ENCODE measurements at regions not wholly inside any gene's neighbourhood (a gene's known extent, or its start where the extent isn't known, plus 50 kb on each side); places are given as distances from the start of the nearest gene placed in this dataset.
A peak's percentile ranks its signal among the peaks of the same experiment; 100 is the strongest.

DNA sequence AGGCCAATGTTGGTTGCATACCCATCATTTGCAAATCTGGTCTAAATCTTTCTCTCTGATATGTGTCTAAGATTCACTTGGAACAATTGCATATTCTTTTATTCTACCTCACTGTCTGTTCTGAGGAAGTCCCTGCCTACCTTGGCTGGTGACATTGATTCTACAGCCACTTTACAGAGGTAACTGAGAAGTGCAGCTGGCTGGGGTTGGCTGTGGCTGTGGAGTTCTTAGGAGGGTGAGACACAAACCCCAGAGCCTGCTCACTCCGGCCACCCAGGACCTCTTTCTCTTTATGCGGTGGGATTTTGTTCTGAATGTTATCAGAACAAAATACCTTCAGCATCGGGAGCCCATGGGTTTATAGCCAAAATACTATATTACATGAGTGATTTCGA, 54.5 kb upstream of the IRS2 start:
- FAIRE-seq = no peak
- Histone ChIP-seq H3K36me3 (ENCODE audit: control insufficient read depth in 2 of 3, insufficient read depth in 3 of 3, low read length in 3 of 3) (no peaks in the 10 kb centered on the region), H3K4me3 (ENCODE audit: low read length in 3 of 3) (no peak overlapping the region), H3K4me1 (ENCODE audit: control insufficient read depth in 2 of 3, insufficient read depth in 2 of 3, low read depth in 1 of 3, low read length in 3 of 3) (peaks cover 0 to 12% (median 9%) of the 10 kb centered on the region in 3 donors), H3K27ac (ENCODE audit: low read depth in 2 of 2, low read length in 2 of 2) (no peak overlapping the region), H3K9ac (ENCODE audit: low read length in 3 of 3) (no peak overlapping the region), H3K27me3 (ENCODE audit: control insufficient read depth, insufficient read depth, low read length) (no peaks in the 10 kb centered on the region), H3K9me3 (ENCODE audit: control insufficient read depth in 2 of 3, insufficient read depth in 1 of 3, low read length in 3 of 3) (no peaks in the 10 kb centered on the region)
- DNase-seq = no peak
- TF ChIP-seq, protein P1, sequence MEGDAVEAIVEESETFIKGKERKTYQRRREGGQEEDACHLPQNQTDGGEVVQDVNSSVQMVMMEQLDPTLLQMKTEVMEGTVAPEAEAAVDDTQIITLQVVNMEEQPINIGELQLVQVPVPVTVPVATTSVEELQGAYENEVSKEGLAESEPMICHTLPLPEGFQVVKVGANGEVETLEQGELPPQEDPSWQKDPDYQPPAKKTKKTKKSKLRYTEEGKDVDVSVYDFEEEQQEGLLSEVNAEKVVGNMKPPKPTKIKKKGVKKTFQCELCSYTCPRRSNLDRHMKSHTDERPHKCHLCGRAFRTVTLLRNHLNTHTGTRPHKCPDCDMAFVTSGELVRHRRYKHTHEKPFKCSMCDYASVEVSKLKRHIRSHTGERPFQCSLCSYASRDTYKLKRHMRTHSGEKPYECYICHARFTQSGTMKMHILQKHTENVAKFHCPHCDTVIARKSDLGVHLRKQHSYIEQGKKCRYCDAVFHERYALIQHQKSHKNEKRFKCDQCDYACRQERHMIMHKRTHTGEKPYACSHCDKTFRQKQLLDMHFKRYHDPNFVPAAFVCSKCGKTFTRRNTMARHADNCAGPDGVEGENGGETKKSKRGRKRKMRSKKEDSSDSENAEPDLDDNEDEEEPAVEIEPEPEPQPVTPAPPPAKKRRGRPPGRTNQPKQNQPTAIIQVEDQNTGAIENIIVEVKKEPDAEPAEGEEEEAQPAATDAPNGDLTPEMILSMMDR (IDR thresholded peaks at IDR 0.05; ENCODE audit: borderline replicate concordance, extremely low read depth, insufficient read depth) = no peak
- intact Hi-C loops (cut with DNase I) = no loop called here

DNA sequence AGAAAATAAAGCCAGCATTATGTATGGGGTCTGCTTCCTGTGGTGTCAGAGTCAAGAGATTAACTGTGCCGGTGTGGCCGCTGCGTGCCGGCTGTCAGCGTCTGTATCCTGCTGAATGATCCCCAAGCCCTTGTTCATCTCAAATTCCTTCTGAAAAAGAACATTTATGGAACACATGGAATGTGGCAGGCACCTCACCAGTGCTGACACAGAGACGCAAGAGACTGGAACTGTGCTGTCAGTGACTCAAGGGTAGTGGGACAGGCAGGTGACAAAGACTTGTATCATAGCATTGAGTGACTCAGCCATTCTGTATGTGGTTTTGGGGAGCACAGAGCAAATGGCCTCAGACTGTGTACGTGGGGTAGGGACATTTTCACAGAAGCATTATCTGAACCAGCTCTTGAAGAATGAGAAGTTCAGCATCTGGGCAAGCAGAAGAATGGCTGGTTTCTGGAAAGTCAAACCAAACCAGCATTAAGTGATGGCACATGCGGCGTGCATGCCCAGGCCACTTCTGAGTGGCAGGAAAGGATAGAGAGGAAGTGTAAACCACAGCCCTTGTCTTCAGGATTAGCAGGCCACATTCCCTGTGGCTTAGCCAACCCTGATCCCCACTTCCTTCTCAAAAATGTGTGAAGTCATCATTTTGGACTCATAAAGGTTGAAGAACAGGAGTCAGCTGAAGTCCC, 54.0 kb upstream of the IRS2 start:
- Histone ChIP-seq H3K9me3 (ENCODE audit: control insufficient read depth in 2 of 3, insufficient read depth in 1 of 3, low read length in 3 of 3) (no peaks in the 10 kb centered on the region), H3K4me1 (ENCODE audit: control insufficient read depth in 2 of 3, insufficient read depth in 2 of 3, low read depth in 1 of 3, low read length in 3 of 3) (peaks cover 0 to 12% (median 9%) of the 10 kb centered on the region in 3 donors), H3K27me3 (ENCODE audit: control insufficient read depth, insufficient read depth, low read length) (no peaks in the 10 kb centered on the region), H3K9ac (ENCODE audit: low read length in 3 of 3) (no peak overlapping the region), H3K4me3 (ENCODE audit: low read length in 3 of 3) (no peak overlapping the region), H3K27ac (ENCODE audit: low read depth in 2 of 2, low read length in 2 of 2) (no peak overlapping the region), H3K36me3 (ENCODE audit: control insufficient read depth in 2 of 3, insufficient read depth in 3 of 3, low read length in 3 of 3) (no peaks in the 10 kb centered on the region)
- intact Hi-C loops (cut with DNase I) = no loop called here
- DNase-seq = no peak
- TF ChIP-seq, protein P1 (IDR thresholded peaks at IDR 0.05; ENCODE audit: borderline replicate concordance, extremely low read depth, insufficient read depth) = no peak
- no peak for FAIRE-seq

DNA sequence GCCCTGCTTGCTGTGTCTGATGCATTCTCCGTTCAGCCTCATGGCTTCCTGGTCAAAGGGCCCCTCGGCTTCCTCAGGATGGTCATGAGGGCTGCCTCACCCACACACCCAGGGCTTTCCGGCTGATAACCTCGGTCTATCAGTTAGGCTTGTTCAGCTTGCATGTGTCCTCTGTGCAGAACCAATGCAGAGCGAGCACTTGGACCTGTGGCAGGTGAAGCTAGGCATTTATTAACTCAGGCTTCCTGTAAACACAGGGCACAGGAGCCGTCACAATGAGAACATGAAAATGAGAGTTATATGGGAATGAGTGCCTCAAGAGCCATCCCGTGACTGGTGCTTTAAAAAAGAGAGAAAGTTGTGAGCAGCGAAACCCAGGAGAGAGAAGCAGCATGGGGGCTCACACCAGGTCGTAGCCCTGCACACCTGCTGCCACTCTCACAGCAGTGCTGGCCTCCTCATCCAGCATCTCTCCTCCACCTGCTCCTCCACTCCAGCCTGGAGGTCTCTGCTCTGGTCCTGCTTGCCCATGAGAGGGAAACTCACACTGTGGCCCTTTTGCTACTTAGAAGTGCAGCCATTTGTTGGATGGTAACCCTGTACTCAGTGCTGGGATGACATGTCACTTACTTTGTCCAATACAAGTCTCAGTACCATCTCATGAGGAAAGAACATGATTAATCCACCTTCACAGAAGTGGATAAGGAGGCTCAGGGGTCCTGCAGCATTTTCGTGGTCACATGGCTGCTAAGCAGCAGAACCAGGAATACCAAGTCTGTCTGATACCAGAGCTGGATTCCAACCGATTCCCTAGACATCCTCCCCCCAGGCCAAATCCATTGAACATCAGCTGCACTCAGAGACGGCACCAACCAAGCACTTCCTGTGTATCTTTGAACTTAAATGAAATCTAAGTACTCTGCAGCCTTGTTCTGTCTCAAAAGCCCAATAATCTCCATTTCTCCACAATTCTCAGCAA, 50.5 kb upstream of the IRS2 start:
- Histone ChIP-seq H3K27ac (ENCODE audit: low read depth in 2 of 2, low read length in 2 of 2) (peak overlapping the region; percentile 49 to 79), H3K4me3 (ENCODE audit: low read length in 3 of 3) (peak overlapping the region in 2 of 3 donors; percentile 1 to 31), H3K36me3 (ENCODE audit: control insufficient read depth in 2 of 3, insufficient read depth in 3 of 3, low read length in 3 of 3) (no peaks in the 10 kb centered on the region), H3K9ac (ENCODE audit: low read length in 3 of 3) (peak overlapping the region in 1 of 3 donors; percentile 63), H3K4me1 (ENCODE audit: control insufficient read depth in 2 of 3, insufficient read depth in 2 of 3, low read depth in 1 of 3, low read length in 3 of 3) (peaks cover 0 to 12% (median 9%) of the 10 kb centered on the region in 3 donors), H3K27me3 (ENCODE audit: control insufficient read depth, insufficient read depth, low read length) (no peaks in the 10 kb centered on the region), H3K9me3 (ENCODE audit: control insufficient read depth in 2 of 3, insufficient read depth in 1 of 3, low read length in 3 of 3) (no peaks in the 10 kb centered on the region)
- FAIRE-seq (no peak), DNase-seq (peak in 4 of 5 donors; percentile 76 to 83 (median 79))
- intact Hi-C loops (cut with DNase I) = no loop called here
- TF ChIP-seq, protein P1 (IDR thresholded peaks at IDR 0.05; ENCODE audit: borderline replicate concordance, extremely low read depth, insufficient read depth) = no peak

All from kidney (tissue), 13 donors.